Iris pigment epithelial cell (primary cell): ENCODE measurements at regions not wholly inside any gene's neighbourhood (a gene's known extent, or its start where the extent isn't known, plus 50 kb on each side); places are given as distances from the start of the nearest gene placed in this dataset.

Experiments
- DNase-seq: peaks from one replicate; pipeline ENCODE4 v3.0.0-alpha.2; 2011; ENCODE audit warnings: low read depth

DNA sequence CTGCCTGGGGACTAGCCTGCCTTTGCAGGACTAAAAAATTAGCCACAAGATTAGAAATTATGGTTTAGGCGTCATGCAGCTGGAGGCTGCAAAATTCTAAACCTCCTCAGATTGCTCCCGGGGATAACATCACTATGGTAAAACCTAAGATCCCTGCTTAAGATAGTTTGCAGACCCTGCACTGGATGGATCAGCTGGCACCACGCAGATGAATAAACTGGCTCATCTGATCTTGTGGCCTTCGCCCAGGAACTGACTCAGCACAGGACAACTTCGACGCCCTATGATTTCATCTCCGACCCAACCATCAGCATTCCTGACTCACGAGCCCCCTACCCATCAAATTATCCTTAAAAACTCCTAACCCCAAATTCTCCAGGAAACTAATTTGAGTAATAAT is 482.4 kb downstream of the SPRY1 start:
- no peak for DNase-seq

DNA sequence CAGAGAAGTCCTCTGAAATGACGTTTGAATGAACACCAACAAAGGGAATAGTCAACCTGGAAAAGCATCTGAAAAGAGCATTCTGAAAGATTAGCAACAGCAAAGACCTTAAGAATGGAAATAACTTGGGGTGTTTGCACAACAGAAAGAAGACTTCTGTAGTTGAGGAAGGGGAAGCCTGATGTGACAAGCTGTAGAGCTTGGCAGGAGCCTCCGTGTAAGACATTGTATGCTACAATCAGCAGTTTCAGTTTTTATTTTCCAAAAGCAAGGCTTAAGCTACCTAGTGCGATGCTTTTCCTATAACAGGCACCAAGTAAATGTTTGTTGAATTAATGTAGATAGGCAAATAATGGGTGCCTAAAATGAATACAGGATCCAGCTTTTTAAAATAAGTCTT is 484.0 kb downstream of the SPRY1 start:
- no peak for DNase-seq

DNA sequence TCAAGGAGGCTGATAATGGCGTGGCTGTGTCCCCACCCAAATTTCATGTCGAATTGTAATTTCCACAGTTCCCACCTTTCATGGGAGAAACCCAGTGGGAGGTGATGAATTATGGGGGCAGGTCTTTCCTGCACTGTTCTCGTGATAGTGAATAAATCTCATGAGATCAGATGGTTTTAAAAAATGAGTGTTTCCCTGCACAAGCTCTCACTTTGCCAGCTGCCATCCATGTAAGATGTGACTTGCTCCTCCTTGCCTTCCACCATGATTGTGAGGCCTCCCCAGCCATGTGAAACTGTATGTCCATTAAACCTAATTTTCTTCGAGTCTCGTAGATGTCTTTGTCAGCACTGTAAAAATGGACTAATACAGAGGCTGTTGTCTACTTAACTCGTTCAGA is 488.3 kb downstream of the SPRY1 start:
- DNase-seq, result no peak

- DNase-seq, result peak; percentile 63
These were observed 492.9 kb downstream of the SPRY1 start for GRCh38 chr4:123889507-123889906.

DNA sequence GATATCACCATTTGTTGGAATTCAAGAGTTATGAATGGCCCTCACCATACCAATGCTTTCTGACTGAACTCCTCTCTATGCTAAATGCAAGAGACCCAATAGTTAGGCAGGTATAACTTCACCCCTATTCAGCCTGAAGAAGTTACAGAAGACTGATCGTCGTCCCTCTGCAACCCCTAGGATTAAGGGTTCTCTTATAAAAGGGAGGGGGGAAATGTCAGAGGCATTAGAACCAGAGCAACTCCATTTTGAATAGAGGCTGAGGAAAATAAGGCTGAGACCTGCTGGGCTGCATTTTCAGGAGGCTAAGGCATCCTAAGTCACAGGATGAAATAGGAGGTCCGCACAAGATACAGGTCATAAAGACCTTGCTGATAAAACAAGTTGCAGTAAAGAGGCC is 494.3 kb downstream of the SPRY1 start:
- no peak for DNase-seq

DNA sequence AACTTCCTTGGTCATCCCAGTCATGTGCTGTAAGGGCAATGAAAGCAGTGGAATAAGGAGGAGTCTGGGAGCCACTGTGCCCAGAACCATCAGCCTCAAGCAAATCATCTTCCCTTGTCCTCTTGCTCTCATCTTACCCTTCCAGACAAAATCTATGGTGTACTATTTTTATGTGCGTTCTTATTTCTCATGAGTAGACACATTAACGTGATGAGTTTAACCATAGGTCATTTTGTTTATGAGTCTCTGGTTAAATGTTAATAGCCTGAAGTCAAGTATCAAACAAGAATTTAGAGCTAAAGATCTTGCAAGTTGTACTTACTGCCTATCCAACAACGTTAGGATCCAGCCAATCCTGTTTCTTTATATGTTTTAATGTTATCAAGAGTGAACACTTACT is 495.3 kb downstream of the SPRY1 start:
- DNase-seq, result no peak

- DNase-seq, result peak; percentile 18
These were observed 495.9 kb downstream of the SPRY1 start for GRCh38 chr4:123892368-123892976.

GRCh38 chr4:123893011-123893981 is 496.7 kb downstream of the SPRY1 start:
- peak; percentile 81 for DNase-seq

DNA sequence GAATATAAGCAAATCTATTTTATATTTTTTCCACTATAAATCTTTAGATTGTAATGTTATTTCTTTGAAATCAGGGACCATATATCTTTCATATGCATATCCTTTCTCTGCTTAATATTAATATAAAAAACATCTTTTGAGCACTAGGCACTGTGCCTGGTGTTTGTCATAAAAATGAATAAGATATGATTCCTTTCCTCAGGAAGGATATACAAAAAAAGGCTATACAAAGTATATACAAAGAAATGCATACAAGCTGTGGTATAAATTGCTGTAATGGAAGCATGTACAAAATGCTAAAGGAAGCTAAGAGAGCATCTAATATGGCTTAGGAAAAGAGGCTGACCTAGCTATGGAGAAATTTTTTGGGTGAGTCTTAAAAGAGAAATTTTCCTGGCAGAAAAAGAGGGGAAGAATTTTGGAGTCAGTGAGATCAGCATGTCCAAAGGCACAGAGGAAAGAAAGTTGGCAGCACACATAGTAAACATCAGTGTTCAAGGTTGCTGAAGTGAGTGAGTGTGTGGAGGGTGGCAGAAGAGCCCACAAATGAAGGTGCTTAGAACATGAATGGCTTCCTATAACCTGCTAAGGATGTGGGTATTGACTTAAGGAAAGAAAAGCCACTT is 500.0 kb downstream of the SPRY1 start:
- peak; percentile 48 for DNase-seq

DNA sequence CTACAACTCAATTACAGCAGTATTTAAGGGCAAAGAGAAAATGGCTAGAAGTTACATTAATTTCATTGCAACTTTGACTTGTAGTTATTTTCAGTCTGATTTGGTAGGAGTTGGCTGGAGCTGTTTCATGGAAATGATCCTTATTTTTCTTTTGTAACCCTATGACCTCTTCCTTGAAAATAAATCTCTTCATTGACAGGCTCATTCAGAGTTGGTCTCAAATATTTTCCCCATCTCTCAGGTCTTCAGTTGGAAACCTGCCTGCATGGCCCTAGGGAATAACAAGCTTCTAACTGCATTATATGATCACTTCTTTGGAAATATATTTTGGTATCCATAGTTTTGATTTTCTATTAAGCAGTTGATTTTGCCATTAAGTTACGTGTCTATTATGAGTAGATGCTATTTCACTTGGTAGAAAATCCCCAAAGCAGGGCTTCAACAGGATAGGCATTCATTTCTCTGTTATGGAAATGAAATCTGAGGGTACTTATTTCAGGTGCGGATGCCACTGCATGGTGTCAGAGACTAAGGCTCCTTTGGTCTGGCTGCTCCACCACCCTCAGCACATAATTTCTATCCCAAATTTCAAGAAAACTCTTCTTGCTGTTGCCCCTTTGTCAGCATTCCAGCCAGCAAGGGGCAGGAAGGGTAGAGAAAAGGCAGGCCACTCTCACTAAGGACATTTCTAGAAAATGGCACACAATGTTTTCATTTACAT is 502.5 kb downstream of the SPRY1 start:
- no peak for DNase-seq

GRCh38 chr4:123904882-123905281 is 508.3 kb downstream of the SPRY1 start:
- DNase-seq, result no peak

DNA sequence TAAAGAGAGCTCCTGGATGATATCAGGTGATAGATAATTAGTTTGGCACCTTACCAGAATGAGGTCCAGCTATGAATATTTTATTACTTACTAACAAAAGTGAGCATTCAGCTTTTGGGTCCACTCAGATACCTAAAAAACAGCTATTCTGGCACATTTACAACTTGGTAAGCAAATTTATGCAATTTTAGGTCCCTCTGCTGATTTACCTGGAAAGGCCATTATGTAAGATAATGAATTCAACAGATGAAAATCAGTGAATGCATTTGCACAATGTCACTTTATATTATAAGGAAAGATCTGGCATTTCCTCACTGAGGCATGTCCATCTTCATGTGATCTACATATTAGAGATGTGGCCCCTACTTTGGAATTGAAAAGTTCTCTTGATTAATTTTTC is 517.0 kb downstream of the SPRY1 start:
- no peak for DNase-seq

- no peak for DNase-seq
These were observed 520.2 kb downstream of the SPRY1 start for GRCh38 chr4:123916821-123917220.

DNA sequence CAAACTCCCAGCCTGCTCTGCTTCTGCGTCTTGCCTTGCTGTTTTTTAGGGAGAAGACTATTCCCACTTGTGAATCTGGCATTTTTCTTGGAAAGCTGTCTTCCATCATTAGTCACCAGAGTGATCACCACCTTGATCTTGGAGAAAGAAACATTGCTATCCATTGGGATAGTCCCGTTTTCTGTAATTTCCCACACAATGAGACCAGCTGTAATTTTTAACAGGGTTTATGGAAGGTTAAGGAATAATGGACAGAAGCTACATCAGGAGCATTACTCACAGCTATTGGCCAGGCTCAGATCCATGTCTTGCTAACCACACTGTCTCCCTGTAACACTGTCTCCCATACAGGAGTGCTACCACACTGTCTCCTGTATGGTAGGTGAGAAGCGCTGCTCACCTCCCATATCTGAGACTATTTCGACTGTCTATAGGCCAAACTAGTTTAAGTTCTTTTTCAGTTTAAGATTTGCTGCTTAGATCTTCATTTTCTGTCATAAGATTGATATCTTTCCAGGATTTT is 523.0 kb downstream of the SPRY1 start:
- no peak for DNase-seq

GRCh38 chr4:123921339-123921738 is 524.7 kb downstream of the SPRY1 start:
- DNase-seq, result no peak

DNA sequence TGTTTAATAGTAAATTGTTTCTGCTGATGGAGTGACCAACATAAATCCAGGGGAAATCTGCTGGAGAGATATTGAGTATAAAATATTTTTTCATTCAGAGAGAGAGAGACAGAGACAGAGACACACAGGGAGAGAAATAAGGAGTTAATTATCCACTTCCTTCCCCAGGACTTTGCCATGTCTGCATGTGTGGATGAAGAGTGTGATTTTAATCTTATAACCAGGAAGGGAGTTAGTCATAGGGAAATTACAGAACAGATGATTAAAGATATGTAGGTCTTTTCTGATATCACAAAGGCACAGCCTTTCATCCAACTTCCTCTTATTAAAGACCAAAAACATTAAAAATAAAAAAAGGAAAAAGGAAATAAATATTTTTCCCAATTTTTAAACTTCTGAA is 526.3 kb downstream of the SPRY1 start:
- peak; percentile 28 for DNase-seq

DNA sequence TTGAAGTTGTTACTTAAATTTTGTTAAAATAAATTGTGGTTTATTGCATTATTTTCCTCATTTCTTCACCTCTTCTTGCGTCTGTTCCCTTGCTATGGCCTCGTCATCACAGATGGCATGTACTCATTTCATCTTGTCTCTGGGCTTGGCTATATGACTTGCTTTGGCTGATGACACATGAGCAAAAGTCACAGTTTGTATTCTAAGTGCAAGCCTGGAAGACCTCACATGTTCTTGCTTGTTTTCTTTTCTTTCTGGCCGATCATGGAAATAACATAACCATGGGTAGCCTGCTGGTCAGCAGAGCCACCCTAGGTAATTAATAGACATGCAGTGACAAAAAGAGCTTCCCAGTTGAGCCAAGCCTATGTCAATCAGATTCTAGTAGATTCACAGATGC is 527.9 kb downstream of the SPRY1 start:
- DNase-seq, result peak; percentile 22

- no peak for DNase-seq
These were observed 533.0 kb downstream of the SPRY1 start for GRCh38 chr4:123929565-123929964.

DNA sequence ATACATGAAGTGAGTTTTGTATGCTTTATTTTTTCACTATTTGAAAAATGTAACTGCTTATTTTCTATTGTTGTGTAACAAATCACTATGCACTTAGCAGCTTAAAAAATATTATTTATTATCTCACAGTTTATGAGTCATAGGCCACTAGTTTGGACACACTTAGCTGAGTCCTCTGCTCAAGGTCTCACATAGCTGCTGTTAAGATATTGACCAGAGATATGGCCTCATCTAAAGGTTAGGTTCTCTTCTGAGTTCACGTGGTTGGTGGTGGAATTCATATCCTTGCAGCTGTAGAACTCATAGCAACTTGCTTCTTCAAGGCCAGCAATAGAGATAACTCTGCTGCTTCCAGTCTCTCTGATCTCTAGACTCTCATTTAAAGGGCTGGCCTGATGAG is 534.4 kb downstream of the SPRY1 start:
- peak; percentile 74 for DNase-seq

- no peak for DNase-seq
These were observed 537.5 kb downstream of the SPRY1 start for GRCh38 chr4:123934096-123934495.

GRCh38 chr4:123936621-123937043 is 540.0 kb downstream of the SPRY1 start:
- DNase-seq, result no peak

GRCh38 chr4:123937581-123937980 is 541.0 kb downstream of the SPRY1 start:
- no peak for DNase-seq
